Right ventricle myocardium superior (tissue), 1 donor: ENCODE measurements at regions not wholly inside any gene's neighbourhood (a gene's known extent, or its start where the extent isn't known, plus 50 kb on each side); places are given as distances from the start of the nearest gene placed in this dataset.
"Not testable (repeated sequence)": the region's sequence is repeated elsewhere in the genome, so short reads cannot be mapped to it uniquely, and the experiment has no call there.

ENCODE experiments used
- ATAC-seq: fragments of 200-7000 bp; cut with Tn5 transposase; one replicate; pipeline ENCODE4 v1.9.1; 2020; ENCODE audit warnings: mild to moderate bottlenecking; ENCODE audit not compliant: poor library complexity
- DNase-seq: peaks from one replicate; pipeline ENCODE4 v3.0.0-alpha.2; 2020
- intact Hi-C: fragments of 100-400 bp; cut with DNase I; formaldehyde crosslinking; loops from one replicate; pipeline ENCODE4 v1.11.2; 2022
- donor health status: DM: no; HTN: yes; CAD: no; lungs with severe emphysema.

GRCh38 chr18:78247615-78248289, 731.9 kb upstream of the SALL3 start:
- intact Hi-C loops, result no loop called here
- DNase-seq (no peak), ATAC-seq (no peak)

GRCh38 chr18:78255013-78255412, 724.6 kb upstream of the SALL3 start:
- DNase-seq, result no peak
- no peak for ATAC-seq
- intact Hi-C loops, result no loop called here

GRCh38 chr18:78268226-78268988, 711.2 kb upstream of the SALL3 start:
- ATAC-seq (no peak), DNase-seq (no peak)
- intact Hi-C loops, result no loop called here

- intact Hi-C loops, result no loop called here
- no peak for DNase-seq
- ATAC-seq, result no peak
Measured at GRCh38 chr18:78271790-78272189, 707.8 kb upstream of the SALL3 start.

- intact Hi-C loops, result no loop called here
- DNase-seq (no peak), ATAC-seq (no peak)
Measured at GRCh38 chr18:78273876-78274275, 705.7 kb upstream of the SALL3 start.

GRCh38 chr18:78283425-78283824, 696.2 kb upstream of the SALL3 start:
- intact Hi-C loops, ATAC-seq, DNase-seq: not testable (repeated sequence)

- ATAC-seq, result peak; percentile 74
- intact Hi-C loops, result no loop called here
- DNase-seq, result no peak
Measured at GRCh38 chr18:78292618-78293380, 686.8 kb upstream of the SALL3 start.

- DNase-seq (no peak), ATAC-seq (no peak)
- intact Hi-C loops, result no loop called here
Measured at GRCh38 chr18:78293540-78293939, 686.1 kb upstream of the SALL3 start.

GRCh38 chr18:78293940-78294541, 685.6 kb upstream of the SALL3 start:
- intact Hi-C loops, result no loop called here
- ATAC-seq (peak; percentile 25), DNase-seq (no peak)

- no peak for DNase-seq
- intact Hi-C loops, result no loop called here
- ATAC-seq, result peak; percentile 74
Measured at GRCh38 chr18:78295262-78295661, 684.4 kb upstream of the SALL3 start.

- intact Hi-C loops, result no loop called here
- ATAC-seq (no peak), DNase-seq (no peak)
Measured at GRCh38 chr18:78296166-78296565, 683.5 kb upstream of the SALL3 start.

GRCh38 chr18:78297048-78297447, 682.6 kb upstream of the SALL3 start:
- DNase-seq (no peak), ATAC-seq (no peak)
- intact Hi-C loops, result no loop called here

- no peak for DNase-seq
- ATAC-seq, result peak; percentile 58
- intact Hi-C loops, result no loop called here
Measured at GRCh38 chr18:78303519-78304191, 676.0 kb upstream of the SALL3 start.

GRCh38 chr18:78304192-78305164, 675.1 kb upstream of the SALL3 start:
- peak; percentile 77 for ATAC-seq
- intact Hi-C loops, result no loop called here
- DNase-seq, result no peak

GRCh38 chr18:78305789-78306188, 673.8 kb upstream of the SALL3 start:
- DNase-seq (no peak), ATAC-seq (no peak)

GRCh38 chr18:78309307-78309706, 670.3 kb upstream of the SALL3 start:
- DNase-seq (no peak), ATAC-seq (no peak)
- intact Hi-C loops, result no loop called here

More at GRCh38 chr18:78305789-78306188, 673.8 kb upstream of the SALL3 start:
- intact Hi-C loops, result no loop called here

GRCh38 chr18:78309924-78310323, 669.7 kb upstream of the SALL3 start:
- DNase-seq (no peak), ATAC-seq (no peak)
- intact Hi-C loops, result no loop called here

GRCh38 chr18:78319264-78319663, 660.4 kb upstream of the SALL3 start:
- DNase-seq (no peak), ATAC-seq (no peak)
- intact Hi-C loops, result no loop called here
